DND-41 (cell line): ENCODE measurements at regions not wholly inside any gene's neighbourhood (a gene's known extent, or its start where the extent isn't known, plus 50 kb on each side); places are given as distances from the start of the nearest gene placed in this dataset.

Experiments used
- ATAC-seq: fragments of 200-7000 bp; cut with Tn5 transposase; 3 replicates; pipeline ENCODE4 v1.9.1; 2021; ENCODE audit warnings: low read depth; ENCODE audit not compliant: insufficient read depth
- DNase-seq: peaks from one replicate; pipeline ENCODE4 v3.0.0-alpha.2; 2020
- H2AFZ ChIP-seq: 2 replicates; pipeline ENCODE4 v1.6.0; 2012; ENCODE audit warnings: low read depth, low read length
- H3K27ac ChIP-seq: 2 replicates; pipeline ENCODE4 v1.5.1; 2012; ENCODE audit warnings: low read length, inconsistent platforms
- H3K27me3 ChIP-seq: fragments of 200-600 bp; sonication (generic); 2 replicates; pipeline ENCODE4 v1.6.0; 2012; ENCODE audit warnings: low read length, mild to moderate bottlenecking, inconsistent platforms; ENCODE audit not compliant: insufficient read depth, poor library complexity
- H3K36me3 ChIP-seq: 2 replicates; pipeline ENCODE4 v1.5.1; 2012; ENCODE audit warnings: low read length, inconsistent platforms; ENCODE audit not compliant: insufficient read depth
- H3K4me1 ChIP-seq: 2 replicates; pipeline ENCODE4 v1.5.1; 2012; ENCODE audit warnings: mild to moderate bottlenecking, low read length; ENCODE audit not compliant: insufficient read depth
- H3K4me2 ChIP-seq: 2 replicates; pipeline ENCODE4 v1.6.0; 2012; ENCODE audit warnings: mild to moderate bottlenecking, moderate library complexity, low read length, inconsistent platforms; ENCODE audit not compliant: insufficient read depth
- H3K4me3 ChIP-seq, 2 experiments: fragments of 200-600 bp in 1 of 2; shearing (Covaris generic) in 1 of 2; 2 replicates each; pipeline ENCODE4 v1.5.1; 2012 to 2016; ENCODE audit warnings: inconsistent platforms in 2 of 2, low read length in 2 of 2, mild to moderate bottlenecking in 2 of 2, low read depth in 1 of 2, moderate library complexity in 1 of 2
- H3K79me2 ChIP-seq: 2 replicates; pipeline ENCODE4 v1.6.0; 2012; ENCODE audit warnings: low read length, inconsistent platforms; ENCODE audit not compliant: insufficient read depth
- H3K9ac ChIP-seq: 2 replicates; pipeline ENCODE4 v1.6.0; 2012; ENCODE audit warnings: low read depth, mild to moderate bottlenecking, inconsistent platforms, low read length, moderate library complexity
- H3K9me3 ChIP-seq: 2 replicates; pipeline ENCODE4 v1.5.1; 2012; ENCODE audit warnings: low read length, moderate library complexity, mild to moderate bottlenecking, inconsistent platforms; ENCODE audit not compliant: insufficient read depth, severe bottlenecking
- H4K20me1 ChIP-seq: 2 replicates; pipeline ENCODE4 v1.6.0; 2012; ENCODE audit warnings: low read length; ENCODE audit not compliant: insufficient read depth
- CTCF ChIP-seq: IDR thresholded peaks from 2 replicates; pipeline ENCODE4 v1.5.1; 2012; ENCODE audit warnings: borderline replicate concordance, low read length, moderate library complexity, mild to moderate bottlenecking; ENCODE audit not compliant: poor library complexity, severe bottlenecking; ENCODE audit errors: extremely low read depth
- EZH2 ChIP-seq: IDR thresholded peaks from 3 replicates; pipeline ENCODE4 v1.6.1; 2012; ENCODE audit warnings: borderline replicate concordance, low read depth, mild to moderate bottlenecking, moderate library complexity, low read length, inconsistent platforms; ENCODE audit not compliant: severe bottlenecking

- Histone ChIP-seq H3K79me2 (no peaks in the 10 kb centered on the region), H3K9me3 (no peaks in the 10 kb centered on the region), H3K27ac (no peak overlapping the region), H3K4me3 (no peak overlapping the region), H2AFZ (no peak overlapping the region), H3K27me3 (no peaks in the 10 kb centered on the region), H3K4me1 (no peaks in the 10 kb centered on the region), H3K4me2 (no peak overlapping the region), H4K20me1 (no peaks in the 10 kb centered on the region), H3K9ac (no peak overlapping the region), H3K36me3 (no peaks in the 10 kb centered on the region)
- ATAC-seq: no peak
- no peak for TF ChIP-seq EZH2
- TF ChIP-seq CTCF: no peak
- no peak for DNase-seq
These were observed 76.7 kb downstream of the ANXA2R start for GRCh38 chr5:42963412-42963811.

- Histone ChIP-seq H4K20me1 (no peaks in the 10 kb centered on the region), H3K4me1 (no peaks in the 10 kb centered on the region), H3K4me2 (no peak overlapping the region), H3K27me3 (no peaks in the 10 kb centered on the region), H3K9me3 (no peaks in the 10 kb centered on the region), H3K9ac (no peak overlapping the region), H3K4me3 (no peak overlapping the region), H2AFZ (no peak overlapping the region), H3K36me3 (no peaks in the 10 kb centered on the region), H3K27ac (no peak overlapping the region), H3K79me2 (no peaks in the 10 kb centered on the region)
- no peak for DNase-seq
- ATAC-seq: no peak
- no peak for TF ChIP-seq EZH2
- TF ChIP-seq CTCF: no peak
These were observed 78.0 kb downstream of the ANXA2R start for GRCh38 chr5:42962124-42962523.

GRCh38 chr5:42960506-42960905, 79.6 kb downstream of the ANXA2R start:
- Histone ChIP-seq H3K9ac (no peak overlapping the region), H3K27me3 (no peaks in the 10 kb centered on the region), H2AFZ (no peak overlapping the region), H3K4me1 (no peaks in the 10 kb centered on the region), H3K4me2 (no peak overlapping the region), H4K20me1 (no peaks in the 10 kb centered on the region), H3K9me3 (no peaks in the 10 kb centered on the region), H3K36me3 (no peaks in the 10 kb centered on the region), H3K79me2 (no peaks in the 10 kb centered on the region), H3K4me3 (no peak overlapping the region), H3K27ac (no peak overlapping the region)
- DNase-seq (no peak), ATAC-seq (no peak)
- TF ChIP-seq EZH2 (no peak), CTCF (no peak)

GRCh38 chr5:42956551-42956950, 83.6 kb downstream of the ANXA2R start:
- ATAC-seq (no peak), DNase-seq (no peak)
- H3K36me3 ChIP-seq: no peaks in the 10 kb centered on the region
- H3K27me3 ChIP-seq: no peaks in the 10 kb centered on the region
- no peaks in the 10 kb centered on the region for H3K9me3 ChIP-seq
- no peak overlapping the region for H3K9ac ChIP-seq
- no peak overlapping the region for H3K4me2 ChIP-seq
- H3K27ac ChIP-seq: no peak overlapping the region
- no peak overlapping the region for H2AFZ ChIP-seq
- TF ChIP-seq CTCF (no peak), EZH2 (no peak)
- H3K4me3 ChIP-seq: no peak overlapping the region
- H4K20me1 ChIP-seq: no peaks in the 10 kb centered on the region
- no peaks in the 10 kb centered on the region for H3K4me1 ChIP-seq
- H3K79me2 ChIP-seq: no peaks in the 10 kb centered on the region
